ENCODE measurements at regions not wholly inside any gene's neighbourhood (a gene's known extent, or its start where the extent isn't known, plus 50 kb on each side); places are given as distances from the start of the nearest gene placed in this dataset.

- TF ChIP-seq, protein P1, sequence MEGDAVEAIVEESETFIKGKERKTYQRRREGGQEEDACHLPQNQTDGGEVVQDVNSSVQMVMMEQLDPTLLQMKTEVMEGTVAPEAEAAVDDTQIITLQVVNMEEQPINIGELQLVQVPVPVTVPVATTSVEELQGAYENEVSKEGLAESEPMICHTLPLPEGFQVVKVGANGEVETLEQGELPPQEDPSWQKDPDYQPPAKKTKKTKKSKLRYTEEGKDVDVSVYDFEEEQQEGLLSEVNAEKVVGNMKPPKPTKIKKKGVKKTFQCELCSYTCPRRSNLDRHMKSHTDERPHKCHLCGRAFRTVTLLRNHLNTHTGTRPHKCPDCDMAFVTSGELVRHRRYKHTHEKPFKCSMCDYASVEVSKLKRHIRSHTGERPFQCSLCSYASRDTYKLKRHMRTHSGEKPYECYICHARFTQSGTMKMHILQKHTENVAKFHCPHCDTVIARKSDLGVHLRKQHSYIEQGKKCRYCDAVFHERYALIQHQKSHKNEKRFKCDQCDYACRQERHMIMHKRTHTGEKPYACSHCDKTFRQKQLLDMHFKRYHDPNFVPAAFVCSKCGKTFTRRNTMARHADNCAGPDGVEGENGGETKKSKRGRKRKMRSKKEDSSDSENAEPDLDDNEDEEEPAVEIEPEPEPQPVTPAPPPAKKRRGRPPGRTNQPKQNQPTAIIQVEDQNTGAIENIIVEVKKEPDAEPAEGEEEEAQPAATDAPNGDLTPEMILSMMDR (conservative IDR thresholded peaks at IDR 0.05; ENCODE audit: low read depth, low read length): no peak
- TF ChIP-seq EZH2 (IDR thresholded peaks at IDR 0.05; ENCODE audit: borderline replicate concordance, low read depth, low read length, poor library complexity, severe bottlenecking): no peak
Measured at GRCh38 chr7:88387368-88387767, 80.7 kb upstream of the STEAP4 start.

All from A673 (cell line).